ENCODE measurements at regions not wholly inside any gene's neighbourhood (a gene's known extent, or its start where the extent isn't known, plus 50 kb on each side); places are given as distances from the start of the nearest gene placed in this dataset.
A peak's percentile ranks its signal among the peaks of the same experiment; 100 is the strongest.

DNA sequence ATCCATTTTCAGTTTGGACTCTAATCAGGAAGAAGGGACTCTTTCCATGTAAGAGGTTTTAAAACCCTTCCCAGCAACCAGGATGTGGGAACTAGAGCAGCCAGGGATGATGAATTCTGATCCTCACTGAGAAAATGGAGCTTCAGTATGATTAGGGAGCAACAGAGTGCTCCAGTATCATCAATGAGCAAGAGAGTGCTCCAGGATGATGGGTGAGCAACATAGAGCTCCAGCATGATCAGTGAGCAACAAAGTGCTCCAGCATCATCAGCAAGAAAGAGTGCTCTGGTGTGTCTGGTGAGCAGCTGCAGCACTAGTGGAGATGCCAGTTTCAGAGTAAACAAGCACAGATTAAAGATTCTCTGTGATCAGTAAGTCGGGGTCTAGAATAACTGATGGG lies 106.4 kb upstream of the LPP start:
- no peak for DNase-seq

DNA sequence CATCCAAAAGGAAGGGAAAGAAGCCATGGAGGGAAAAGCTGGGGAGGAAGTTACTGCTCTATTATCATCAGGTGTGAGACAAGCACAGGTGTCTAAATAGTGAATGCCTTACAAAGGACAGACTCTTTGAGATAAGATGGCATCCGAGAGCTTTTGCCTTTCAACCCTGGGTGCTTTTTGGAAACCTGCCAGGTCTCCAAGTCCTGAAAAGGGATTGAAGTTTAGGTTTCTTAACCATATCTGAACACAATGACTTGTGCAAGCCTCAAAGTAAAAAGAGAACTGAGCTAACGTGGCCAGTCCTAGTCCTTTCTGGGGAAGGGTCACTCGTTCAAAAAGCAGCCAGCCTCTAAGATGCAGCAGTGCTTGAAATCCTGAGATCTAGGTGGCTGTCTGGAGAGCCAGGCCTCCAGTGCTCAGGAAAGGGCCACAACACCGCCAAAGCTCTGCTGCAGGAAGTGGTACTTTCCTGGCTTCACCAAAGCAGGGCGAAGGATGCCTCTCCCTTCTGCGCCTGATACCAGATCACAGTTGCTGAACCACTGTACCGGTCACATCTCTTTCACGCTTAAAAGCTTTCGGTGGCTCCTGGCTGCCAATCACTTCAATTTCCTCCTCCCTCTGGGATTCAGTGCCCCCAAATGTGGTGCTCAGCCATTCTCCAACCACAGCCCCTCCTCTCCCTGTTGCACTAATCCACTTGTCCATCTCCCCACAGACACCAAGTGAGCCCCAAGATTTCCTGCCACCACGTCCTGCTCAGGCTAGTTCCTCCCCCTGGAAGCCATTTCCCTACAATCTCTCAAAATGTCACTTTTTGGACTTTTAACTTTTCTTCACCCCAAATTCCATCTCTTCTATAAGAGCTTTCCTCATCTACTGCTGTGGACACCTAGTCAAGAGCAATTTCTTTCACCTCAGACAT lies 104.1 kb upstream of the LPP start:
- no peak for DNase-seq

DNA sequence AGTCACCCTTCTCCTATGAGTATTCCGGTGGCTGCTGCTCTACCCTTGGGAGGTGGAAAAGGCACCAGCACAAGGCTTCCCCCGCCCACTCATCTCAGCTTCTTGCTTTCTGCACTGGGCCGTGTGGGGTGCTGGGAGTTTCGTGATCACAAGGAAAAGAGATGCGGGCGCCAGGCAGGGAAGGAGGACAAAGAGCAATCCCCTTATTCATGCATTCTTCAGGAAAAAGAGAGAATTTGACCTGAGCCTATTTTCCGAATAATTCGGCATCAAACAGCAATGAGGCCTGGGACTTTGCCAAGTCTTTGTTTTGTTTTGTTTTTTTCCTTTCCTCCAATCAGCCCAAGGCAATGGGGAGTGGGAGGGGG lies 102.2 kb upstream of the LPP start:
- DNase-seq, result no peak

DNA sequence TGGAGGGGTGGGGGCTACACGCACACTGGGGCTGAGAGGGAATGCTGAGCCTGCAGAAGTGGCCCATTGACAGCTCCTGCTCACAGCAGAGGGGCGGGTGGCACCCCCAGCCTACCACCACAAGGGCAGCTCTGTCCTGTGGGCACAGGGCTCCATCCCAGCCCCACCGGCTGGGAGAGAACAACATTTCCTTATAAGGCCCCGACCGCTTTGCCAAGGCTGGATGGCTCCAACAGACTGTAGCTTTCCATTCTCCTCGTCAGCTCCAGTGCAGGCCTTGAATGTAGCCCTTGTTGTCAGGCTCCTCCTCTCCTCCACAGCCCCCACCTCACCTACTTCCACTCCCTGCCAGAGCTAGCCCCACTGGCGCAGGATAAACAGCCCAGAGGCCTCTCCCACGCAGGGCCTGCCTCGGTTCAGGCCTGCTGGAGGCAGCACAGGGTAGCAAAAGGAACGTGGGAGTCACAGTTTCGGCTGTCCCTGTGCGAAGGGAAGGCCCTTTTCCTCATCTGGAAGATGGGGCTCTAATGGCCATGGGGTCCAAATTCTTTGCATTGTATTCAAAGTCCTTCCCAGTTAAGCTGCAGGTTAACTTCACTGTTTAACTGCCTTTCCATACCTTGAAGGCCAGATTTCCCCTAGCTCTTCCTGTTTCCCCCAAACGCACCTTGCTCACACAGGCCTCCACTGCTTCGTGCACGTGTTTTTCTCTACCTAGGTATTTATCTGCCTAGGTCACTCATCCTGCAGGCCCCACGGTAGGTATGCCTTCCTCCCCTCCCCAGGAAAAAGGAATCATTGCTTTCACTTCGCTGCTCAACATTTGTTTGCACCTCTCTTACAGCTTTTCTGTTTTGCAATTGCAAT lies 101.6 kb upstream of the LPP start:
- no peak for DNase-seq

DNA sequence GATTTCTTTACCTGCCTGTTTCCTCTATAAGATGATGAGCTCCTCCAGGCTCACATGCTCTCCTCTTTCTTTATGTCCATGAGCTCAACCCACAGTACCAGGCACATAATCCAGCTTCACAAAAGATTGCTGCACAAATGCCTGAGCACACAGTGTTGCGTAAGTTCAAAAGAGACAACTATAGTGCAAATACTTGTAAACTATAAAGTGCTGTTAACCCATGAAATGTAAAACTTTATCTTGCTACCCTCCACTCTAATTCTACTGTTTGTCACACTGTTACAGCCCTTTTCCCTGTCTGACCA lies 101.0 kb upstream of the LPP start:
- DNase-seq, result no peak

DNA sequence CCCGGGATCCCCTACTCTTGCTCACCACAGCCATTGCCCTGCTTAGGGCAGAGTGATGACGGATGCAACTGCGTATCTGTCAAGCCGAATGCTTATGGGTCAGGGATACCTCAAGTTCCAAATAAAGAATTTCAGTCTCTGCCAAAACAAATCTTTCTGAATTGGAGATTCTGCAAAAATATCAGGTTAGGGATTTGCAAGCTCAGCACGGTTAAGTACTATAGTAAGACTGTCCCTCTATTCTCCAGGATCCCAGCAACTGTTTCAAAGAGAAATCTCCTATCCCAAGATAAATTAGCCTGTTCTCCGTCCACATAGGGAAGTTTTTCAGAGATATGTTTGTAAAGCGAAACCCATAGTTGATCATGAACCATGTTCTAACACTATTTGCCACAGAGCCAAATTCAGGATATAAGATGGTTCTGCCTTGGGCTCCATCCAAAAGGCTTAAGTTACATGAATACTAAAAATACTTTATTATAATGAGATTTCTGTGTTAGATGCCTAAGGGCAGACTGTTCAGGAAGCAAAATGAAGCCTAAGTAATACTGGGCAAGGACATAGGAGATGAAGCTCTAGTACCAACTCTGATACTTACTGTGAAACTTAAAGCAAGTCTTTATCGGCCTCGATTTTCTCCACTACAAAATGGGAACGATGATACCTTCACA lies 100.1 kb upstream of the LPP start:
- DNase-seq, result no peak

DNA sequence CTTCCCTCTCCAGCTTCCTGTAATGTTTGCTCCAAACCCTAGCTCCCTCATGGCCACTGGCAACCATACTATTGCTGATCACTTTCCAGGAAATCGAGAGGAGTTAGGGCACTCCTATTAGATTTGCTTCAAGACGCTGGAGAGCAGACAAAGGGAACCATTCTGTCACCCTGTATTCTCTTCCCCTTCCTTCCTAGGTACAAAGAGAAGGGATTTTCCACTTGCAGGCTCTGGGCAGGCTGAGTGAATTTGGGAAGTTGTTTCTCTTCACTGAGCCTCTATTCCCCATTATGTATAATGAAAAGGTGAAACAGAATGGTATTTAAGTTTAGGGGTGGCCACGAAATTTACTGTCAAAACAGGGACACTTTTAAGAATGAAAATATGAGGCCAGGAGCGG lies 99.4 kb upstream of the LPP start:
- DNase-seq, result no peak

DNA sequence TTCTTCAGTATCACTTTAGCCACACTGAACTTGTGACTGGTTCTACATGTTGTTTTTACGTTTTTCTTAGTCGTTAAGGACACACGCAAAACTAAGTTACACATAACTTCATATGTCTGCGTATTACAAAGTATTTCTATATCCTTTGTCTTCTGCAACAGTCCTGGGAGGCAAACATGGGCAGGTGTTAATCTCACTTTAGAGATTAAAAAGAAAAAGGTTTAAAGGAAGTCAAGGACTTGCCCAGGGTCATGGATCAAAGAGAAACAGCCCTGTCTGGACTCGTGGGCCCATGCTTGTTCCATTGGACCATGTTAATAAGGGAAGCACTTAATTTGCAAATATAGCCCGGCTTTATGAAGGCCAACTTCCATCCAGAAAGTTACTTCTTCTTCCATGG lies 98.6 kb upstream of the LPP start:
- DNase-seq, result no peak

DNA sequence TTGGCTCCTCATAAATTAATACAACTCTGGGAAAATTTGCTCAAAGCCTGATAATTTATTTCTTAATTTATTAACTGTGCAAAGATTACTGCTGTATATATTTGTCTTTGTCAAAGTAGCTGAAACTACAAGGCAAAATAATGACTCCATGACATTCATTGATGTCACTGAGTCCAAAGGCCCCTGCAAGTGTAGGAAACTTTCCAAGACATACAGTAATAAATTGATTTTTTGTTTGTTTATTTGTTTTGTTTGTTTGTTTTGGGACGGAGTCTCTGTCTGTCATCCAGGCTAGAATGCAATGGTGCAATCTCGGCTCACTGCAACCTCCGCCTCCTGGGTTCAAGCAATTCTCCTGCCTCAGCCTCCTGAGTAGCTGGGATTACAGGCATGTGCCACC lies 96.8 kb upstream of the LPP start:
- DNase-seq, result no peak

DNA sequence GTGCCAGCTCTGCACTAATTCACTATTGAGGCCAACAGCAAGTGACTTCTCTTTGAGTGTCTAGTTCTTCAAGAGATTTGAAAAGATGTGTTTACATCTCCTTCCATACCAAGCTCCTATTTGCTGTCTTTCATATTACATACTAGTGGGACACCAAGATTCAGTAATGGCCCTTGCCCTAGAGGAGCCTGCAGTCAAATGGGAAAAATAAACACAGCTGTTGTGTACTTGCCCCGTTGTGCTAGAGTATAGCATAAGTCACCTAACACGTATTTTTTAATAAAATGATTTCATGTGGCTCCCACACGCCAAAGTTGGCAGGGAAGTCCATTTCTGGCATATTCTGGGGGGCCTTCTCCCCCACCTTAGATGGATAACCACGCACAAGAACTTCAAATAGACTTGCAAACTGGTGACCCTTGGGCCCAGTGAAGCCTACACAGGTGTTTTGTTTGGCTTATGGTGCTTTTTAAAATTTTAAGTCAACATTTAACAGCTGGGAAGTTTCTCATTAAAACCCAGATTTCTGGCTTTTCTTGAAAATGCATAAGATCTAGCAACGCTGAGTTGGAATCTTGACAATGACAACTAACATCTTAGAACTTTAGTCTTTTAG lies 95.3 kb upstream of the LPP start:
- DNase-seq, result no peak

DNA sequence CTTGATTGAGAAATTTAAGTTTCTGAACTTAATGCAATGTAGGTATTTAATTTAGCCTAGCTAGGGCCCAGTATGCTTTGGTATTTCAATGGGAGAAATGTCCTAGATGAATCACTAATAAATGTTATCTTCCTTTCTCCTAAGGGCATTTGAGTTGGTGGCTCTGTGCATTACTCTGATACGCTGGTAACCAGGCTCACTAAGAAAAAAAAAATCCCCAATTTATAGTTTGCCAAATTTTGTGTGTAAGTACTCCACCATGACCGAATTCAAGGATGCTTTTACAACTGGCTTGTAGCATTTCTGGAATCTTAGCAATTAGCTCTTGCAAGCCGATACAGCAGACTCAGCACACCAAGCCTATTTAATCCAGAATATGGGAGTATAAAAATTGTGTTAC lies 94.6 kb upstream of the LPP start:
- DNase-seq, result no peak

DNA sequence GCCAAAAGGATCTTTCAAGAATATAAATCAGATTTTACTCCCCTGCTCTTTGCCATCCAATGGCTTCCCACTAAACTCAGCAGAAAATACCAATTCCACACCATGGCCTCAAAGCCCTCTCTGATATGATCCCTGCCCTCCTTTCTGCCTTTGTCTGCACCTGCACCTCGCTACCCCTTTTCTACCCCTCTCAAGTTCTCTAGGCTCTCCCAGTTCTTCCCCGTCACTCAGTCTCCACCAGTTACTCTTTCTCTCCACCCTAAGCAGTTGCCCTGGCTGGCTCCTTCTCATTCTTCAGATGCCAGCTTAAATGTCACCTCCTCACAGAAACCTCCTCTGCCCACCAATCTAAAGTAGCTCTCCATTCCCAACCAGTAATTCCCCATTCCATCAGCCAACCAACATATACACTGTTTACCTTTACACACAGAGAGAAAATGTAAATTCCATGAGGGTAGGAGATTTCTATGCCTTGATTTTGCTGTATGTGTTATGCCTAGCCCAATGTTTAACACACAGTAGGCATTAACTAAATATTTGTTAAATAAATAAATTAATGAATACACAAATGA lies 93.6 kb upstream of the LPP start:
- no peak for DNase-seq

DNA sequence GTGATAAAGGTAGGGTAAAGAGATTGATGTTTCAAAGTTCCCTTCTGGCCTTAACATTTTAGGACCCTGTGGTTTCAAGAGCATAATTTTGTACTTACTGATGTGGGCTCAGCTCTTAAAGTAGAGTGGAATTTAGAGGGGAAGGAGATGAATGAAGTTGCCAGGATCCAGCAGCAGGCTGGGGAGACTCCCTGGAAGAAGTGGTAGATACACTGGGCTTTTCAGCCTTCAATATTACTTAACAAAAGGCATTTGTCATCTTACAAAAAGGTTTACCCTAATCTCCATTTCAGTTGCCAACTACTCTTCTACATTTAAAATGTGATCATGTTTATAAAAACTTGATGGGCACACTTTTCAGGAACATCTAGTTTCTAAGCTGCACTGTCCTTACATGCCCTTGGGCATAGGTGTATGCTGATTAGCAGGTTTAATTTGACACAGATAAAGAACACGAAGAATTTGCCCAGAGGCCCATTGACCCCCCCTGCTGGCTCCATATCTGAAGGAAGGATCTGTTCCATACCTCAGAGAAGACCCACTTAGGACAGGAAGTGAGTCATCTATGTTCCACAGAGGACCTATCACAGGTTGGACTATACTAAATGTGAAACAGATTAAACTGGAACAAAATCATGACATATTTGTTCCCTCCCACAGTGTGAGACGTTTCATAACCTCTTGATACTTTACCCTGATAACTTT lies 93.0 kb upstream of the LPP start:
- DNase-seq, result peak; percentile 41

DNA sequence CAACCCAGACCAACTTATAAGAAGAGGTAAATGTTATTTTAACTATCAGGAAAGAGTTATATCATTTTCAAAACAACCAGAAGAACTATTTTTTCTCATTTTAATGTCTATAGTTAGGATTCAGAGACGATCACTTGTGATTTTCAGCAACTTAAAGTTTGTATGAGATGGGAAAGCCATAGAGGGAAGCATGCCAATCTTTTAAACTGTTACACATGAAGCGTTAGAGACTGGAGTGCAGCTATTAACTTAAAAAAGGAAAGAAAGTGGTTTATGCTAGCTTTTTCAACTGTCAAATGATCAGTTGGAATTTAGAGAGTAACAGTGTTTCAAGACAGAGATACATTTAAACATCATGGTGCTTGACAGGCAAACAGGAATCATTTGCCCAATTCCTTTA lies 91.7 kb upstream of the LPP start:
- no peak for DNase-seq

DNA sequence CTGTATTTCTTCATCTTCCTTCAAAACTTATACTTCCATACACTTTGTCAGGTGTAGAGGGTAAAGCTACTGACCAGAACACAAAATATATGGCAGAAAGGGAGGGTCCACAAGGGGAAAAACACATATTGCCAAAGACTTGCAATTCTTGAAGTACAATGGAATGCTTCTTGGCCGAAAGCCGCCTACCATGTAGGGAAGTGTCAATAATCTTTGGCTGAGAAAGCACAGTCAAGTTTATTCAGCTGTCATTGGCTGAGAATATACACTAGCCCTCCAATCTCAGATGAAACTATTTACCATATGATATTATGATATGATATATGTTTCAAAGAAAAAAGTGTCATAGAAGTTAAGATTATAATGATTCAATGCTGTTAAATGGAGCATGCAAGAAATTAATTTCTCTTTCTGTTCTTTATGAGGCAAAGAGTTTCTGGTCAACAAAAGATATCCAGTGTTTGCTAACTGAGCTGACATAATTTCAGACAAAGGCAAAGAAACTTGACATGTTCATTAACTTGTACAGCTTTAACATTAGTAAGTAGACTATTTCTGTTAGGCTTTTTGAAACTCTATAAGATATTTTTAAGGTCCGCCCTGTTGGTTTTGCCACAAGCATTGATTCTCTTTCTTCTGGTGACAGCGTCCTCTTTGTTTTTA lies 89.0 kb upstream of the LPP start:
- DNase-seq, result no peak

DNA sequence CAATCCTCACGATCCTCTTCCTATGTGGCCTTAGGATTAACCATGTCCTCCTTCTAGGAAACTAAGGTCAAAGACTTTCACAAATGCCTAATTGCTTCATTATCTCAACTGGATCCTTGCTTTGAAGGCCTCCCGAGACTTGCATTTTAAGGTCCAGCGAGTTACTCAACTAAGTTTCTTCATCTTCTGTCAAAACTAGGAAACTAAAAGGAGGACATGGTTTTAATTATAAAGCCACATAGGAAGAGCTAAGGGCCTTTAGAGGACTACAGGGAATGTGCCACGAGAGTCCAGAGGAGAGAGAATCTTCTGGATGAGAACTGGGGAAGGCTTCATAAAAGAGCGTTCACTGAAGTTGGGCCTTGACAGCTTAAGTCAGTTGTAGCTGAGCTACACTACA lies 87.8 kb upstream of the LPP start:
- DNase-seq, result no peak

DNA sequence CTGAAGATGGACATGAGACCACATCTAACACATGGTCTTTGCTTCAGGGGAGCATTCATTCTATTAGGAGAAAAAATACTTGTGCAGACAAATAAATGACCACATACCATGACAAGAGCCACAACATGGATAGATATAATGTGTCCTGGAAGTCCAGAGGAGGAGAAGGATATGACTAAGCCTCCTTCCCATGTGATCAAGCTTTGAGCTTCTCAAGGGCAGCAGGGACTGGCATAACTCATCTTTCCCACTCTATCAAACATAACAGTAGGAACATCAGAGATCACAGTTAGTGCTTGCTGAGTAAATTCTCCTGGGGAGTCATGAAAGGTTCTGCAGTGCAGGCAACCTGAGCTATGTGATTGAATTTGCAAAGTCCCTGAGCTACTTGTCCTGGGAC lies 86.0 kb upstream of the LPP start:
- no peak for DNase-seq

DNA sequence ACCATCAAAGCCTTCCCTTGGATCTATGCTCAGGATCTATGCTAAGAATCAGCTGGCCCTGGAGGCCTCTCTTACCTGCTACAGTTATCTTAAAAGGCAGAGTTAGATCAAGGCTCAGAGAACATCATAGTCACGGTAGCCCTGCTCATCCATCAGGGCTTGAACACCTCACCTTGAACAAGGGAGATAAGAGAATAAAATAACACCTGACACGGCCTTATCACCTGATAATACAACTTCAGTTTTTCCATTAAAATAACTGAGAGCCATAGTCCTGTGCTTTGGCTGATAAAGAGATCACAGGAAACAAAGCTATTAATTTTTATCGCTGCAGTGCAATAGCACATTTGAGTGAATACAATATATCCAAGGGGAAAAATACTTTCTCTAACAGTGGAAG lies 85.6 kb upstream of the LPP start:
- no peak for DNase-seq

DNA sequence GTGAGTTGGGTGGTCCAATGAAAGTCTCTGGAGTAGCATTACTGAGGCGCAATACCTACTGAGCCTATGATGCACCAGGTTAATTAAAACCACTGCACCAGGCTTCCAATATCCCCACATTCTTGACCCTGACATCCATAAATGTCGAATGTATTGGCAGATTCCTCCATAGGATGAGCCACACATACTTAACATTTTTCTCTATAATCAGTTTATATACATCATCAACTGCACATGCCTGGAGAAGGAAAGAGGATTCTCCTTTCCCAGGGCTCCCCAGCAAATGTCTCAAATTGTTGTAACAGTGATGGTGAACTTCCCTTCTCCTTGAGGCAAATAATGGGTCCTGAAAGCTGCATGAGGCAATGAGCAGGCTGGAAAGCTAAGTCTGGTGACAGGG lies 82.3 kb upstream of the LPP start:
- no peak for DNase-seq

DNA sequence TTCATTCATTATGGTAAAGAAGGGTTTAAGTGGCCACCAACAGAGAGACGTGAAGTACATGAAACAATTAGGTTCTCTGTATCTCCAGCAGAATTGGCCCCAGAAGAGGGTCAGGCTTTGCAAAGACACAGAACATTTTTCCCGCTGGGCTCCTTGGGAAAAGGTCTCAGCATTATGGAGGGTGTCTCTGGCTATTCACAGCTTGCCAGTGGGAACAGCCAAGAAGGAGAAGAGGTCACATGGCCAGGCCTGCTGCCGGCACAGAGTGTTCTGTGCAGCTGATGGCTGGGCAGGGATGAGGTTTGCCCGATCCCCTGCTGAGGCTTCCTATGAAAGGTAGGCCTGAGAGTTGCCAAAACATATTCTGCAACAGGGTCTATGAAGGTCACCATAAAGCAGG lies 77.8 kb upstream of the LPP start:
- DNase-seq, result no peak

DNA sequence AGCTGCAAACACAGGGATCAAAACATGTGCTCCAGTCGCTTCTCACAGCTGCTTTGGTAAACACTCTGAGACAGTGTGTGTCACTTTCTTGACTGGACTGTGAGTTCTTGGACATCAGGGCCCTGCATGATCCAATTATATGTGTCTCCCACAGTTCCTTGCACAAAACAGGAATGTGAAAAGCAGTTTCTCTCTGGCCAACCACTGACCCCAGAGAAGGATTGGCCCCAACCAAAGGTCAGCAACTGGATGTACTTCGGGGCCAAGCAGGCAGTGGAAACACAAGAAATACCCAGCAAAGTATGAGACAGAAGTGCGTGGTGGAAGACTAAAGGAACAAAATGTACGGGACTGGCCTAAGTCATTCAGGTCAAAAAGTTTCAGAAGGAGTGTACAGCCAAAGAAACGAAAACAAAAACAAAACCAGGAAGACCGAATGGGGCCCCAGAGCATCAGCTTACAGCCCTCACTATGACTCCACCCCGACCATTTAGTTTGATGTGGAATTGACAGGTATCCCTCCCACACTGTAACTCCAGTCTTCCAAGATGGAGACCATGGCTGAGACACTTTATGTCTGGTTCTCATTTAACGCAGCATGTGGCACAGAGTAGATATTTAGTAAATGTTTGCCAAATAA lies 76.7 kb upstream of the LPP start:
- DNase-seq, result no peak

Measured in activated T-cell treated with anti-CD3 and anti-CD28 coated beads for 4 hours (primary cell).